ENCODE measurements at regions not wholly inside any gene's neighbourhood (a gene's known extent, or its start where the extent isn't known, plus 50 kb on each side); places are given as distances from the start of the nearest gene placed in this dataset.

- no peaks in the 10 kb centered on the region for H3K27me3 Mint-ChIP-seq
- no peak overlapping the region for H3K4me3 Mint-ChIP-seq
- H3K9me3 Mint-ChIP-seq, result peaks cover 2% of the 10 kb centered on the region
- no peak for DNase-seq
- no peak overlapping the region for H3K27ac Mint-ChIP-seq
- H3K36me3 Mint-ChIP-seq, result no peaks in the 10 kb centered on the region
- H3K4me1 Mint-ChIP-seq, result no peaks in the 10 kb centered on the region
These were observed 581.6 kb downstream of the HAO1 start for GRCh38 chr20:7358670-7359069.

GRCh38 chr20:7359739-7360138 is 580.5 kb downstream of the HAO1 start:
- no peak for DNase-seq
- Mint-ChIP-seq H3K9me3 (peaks cover 7% of the 10 kb centered on the region), H3K36me3 (peaks cover 1% of the 10 kb centered on the region), H3K27me3 (no peaks in the 10 kb centered on the region), H3K27ac (no peak overlapping the region), H3K4me1 (no peaks in the 10 kb centered on the region), H3K4me3 (no peak overlapping the region)

GRCh38 chr20:7361321-7361720 is 578.9 kb downstream of the HAO1 start:
- H3K4me3 Mint-ChIP-seq, result no peak overlapping the region
- no peaks in the 10 kb centered on the region for H3K4me1 Mint-ChIP-seq
- no peaks in the 10 kb centered on the region for H3K27me3 Mint-ChIP-seq
- peaks cover 7% of the 10 kb centered on the region for H3K9me3 Mint-ChIP-seq
- no peak for DNase-seq
- peaks cover 1% of the 10 kb centered on the region for H3K36me3 Mint-ChIP-seq
- no peak overlapping the region for H3K27ac Mint-ChIP-seq

GRCh38 chr20:7361931-7362330 is 578.3 kb downstream of the HAO1 start:
- no peak for DNase-seq
- H3K4me1 Mint-ChIP-seq, result no peaks in the 10 kb centered on the region
- H3K27ac Mint-ChIP-seq, result no peak overlapping the region
- H3K36me3 Mint-ChIP-seq, result peaks cover 1% of the 10 kb centered on the region
- no peaks in the 10 kb centered on the region for H3K27me3 Mint-ChIP-seq
- H3K4me3 Mint-ChIP-seq, result no peak overlapping the region
- peaks cover 7% of the 10 kb centered on the region for H3K9me3 Mint-ChIP-seq

GRCh38 chr20:7362601-7363000 is 577.7 kb downstream of the HAO1 start:
- Mint-ChIP-seq H3K27ac (no peak overlapping the region), H3K4me1 (no peaks in the 10 kb centered on the region), H3K4me3 (no peak overlapping the region), H3K36me3 (peaks cover 1% of the 10 kb centered on the region), H3K27me3 (no peaks in the 10 kb centered on the region), H3K9me3 (peaks cover 7% of the 10 kb centered on the region)
- no peak for DNase-seq

GRCh38 chr20:7366189-7366588 is 574.1 kb downstream of the HAO1 start:
- Mint-ChIP-seq H3K9me3 (peaks cover 5% of the 10 kb centered on the region), H3K4me1 (no peaks in the 10 kb centered on the region), H3K4me3 (no peak overlapping the region), H3K27me3 (no peaks in the 10 kb centered on the region), H3K27ac (no peak overlapping the region), H3K36me3 (peaks cover 1% of the 10 kb centered on the region)
- DNase-seq, result no peak

GRCh38 chr20:7371518-7372163 is 568.6 kb downstream of the HAO1 start:
- no peaks in the 10 kb centered on the region for H3K36me3 Mint-ChIP-seq
- no peak for DNase-seq
- no peaks in the 10 kb centered on the region for H3K27me3 Mint-ChIP-seq
- H3K4me1 Mint-ChIP-seq, result no peaks in the 10 kb centered on the region
- no peaks in the 10 kb centered on the region for H3K9me3 Mint-ChIP-seq
- H3K27ac Mint-ChIP-seq, result no peak overlapping the region
- H3K4me3 Mint-ChIP-seq, result no peak overlapping the region

- no peak for DNase-seq
- H3K4me1 Mint-ChIP-seq, result no peaks in the 10 kb centered on the region
- no peaks in the 10 kb centered on the region for H3K27me3 Mint-ChIP-seq
- H3K9me3 Mint-ChIP-seq, result peaks cover 2% of the 10 kb centered on the region
- no peak overlapping the region for H3K27ac Mint-ChIP-seq
- H3K4me3 Mint-ChIP-seq, result no peak overlapping the region
- H3K36me3 Mint-ChIP-seq, result no peaks in the 10 kb centered on the region
These were observed 564.4 kb downstream of the HAO1 start for GRCh38 chr20:7375905-7376304.

- H3K4me3 Mint-ChIP-seq, result no peak overlapping the region
- no peak for DNase-seq
- H3K27me3 Mint-ChIP-seq, result no peaks in the 10 kb centered on the region
- H3K36me3 Mint-ChIP-seq, result no peaks in the 10 kb centered on the region
- H3K9me3 Mint-ChIP-seq, result peaks cover 2% of the 10 kb centered on the region
- H3K27ac Mint-ChIP-seq, result no peak overlapping the region
- H3K4me1 Mint-ChIP-seq, result no peaks in the 10 kb centered on the region
These were observed 561.2 kb downstream of the HAO1 start for GRCh38 chr20:7378864-7379605.

- no peak for DNase-seq
- H3K4me1 Mint-ChIP-seq, result no peaks in the 10 kb centered on the region
- no peak overlapping the region for H3K27ac Mint-ChIP-seq
- H3K9me3 Mint-ChIP-seq, result peaks cover 2% of the 10 kb centered on the region
- H3K4me3 Mint-ChIP-seq, result no peak overlapping the region
- H3K36me3 Mint-ChIP-seq, result no peaks in the 10 kb centered on the region
- H3K27me3 Mint-ChIP-seq, result no peaks in the 10 kb centered on the region
These were observed 560.5 kb downstream of the HAO1 start for GRCh38 chr20:7379621-7380220.

- H3K4me1 Mint-ChIP-seq, result no peaks in the 10 kb centered on the region
- no peaks in the 10 kb centered on the region for H3K27me3 Mint-ChIP-seq
- no peak overlapping the region for H3K27ac Mint-ChIP-seq
- no peaks in the 10 kb centered on the region for H3K36me3 Mint-ChIP-seq
- no peak overlapping the region for H3K4me3 Mint-ChIP-seq
- peaks cover 2% of the 10 kb centered on the region for H3K9me3 Mint-ChIP-seq
- no peak for DNase-seq
These were observed 557.0 kb downstream of the HAO1 start for GRCh38 chr20:7383216-7383615.

- Mint-ChIP-seq H3K4me1 (no peaks in the 10 kb centered on the region), H3K27me3 (no peaks in the 10 kb centered on the region), H3K36me3 (no peaks in the 10 kb centered on the region), H3K4me3 (no peak overlapping the region), H3K9me3 (no peaks in the 10 kb centered on the region), H3K27ac (no peak overlapping the region)
- no peak for DNase-seq
These were observed 552.5 kb downstream of the HAO1 start for GRCh38 chr20:7387638-7388193.

- no peaks in the 10 kb centered on the region for H3K36me3 Mint-ChIP-seq
- DNase-seq, result no peak
- H3K4me1 Mint-ChIP-seq, result no peaks in the 10 kb centered on the region
- H3K4me3 Mint-ChIP-seq, result no peak overlapping the region
- no peak overlapping the region for H3K27ac Mint-ChIP-seq
- H3K27me3 Mint-ChIP-seq, result no peaks in the 10 kb centered on the region
- H3K9me3 Mint-ChIP-seq, result no peaks in the 10 kb centered on the region
These were observed 551.0 kb downstream of the HAO1 start for GRCh38 chr20:7389216-7389615.

- Mint-ChIP-seq H3K9me3 (no peaks in the 10 kb centered on the region), H3K4me3 (no peak overlapping the region), H3K36me3 (no peaks in the 10 kb centered on the region), H3K27ac (no peak overlapping the region), H3K4me1 (no peaks in the 10 kb centered on the region), H3K27me3 (no peaks in the 10 kb centered on the region)
- DNase-seq, result no peak
These were observed 547.6 kb downstream of the HAO1 start for GRCh38 chr20:7392542-7393206.

GRCh38 chr20:7399114-7399513 is 541.1 kb downstream of the HAO1 start:
- no peaks in the 10 kb centered on the region for H3K36me3 Mint-ChIP-seq
- H3K4me3 Mint-ChIP-seq, result no peak overlapping the region
- H3K4me1 Mint-ChIP-seq, result no peaks in the 10 kb centered on the region
- H3K27me3 Mint-ChIP-seq, result peaks cover 4% of the 10 kb centered on the region
- no peak overlapping the region for H3K27ac Mint-ChIP-seq
- no peak for DNase-seq
- H3K9me3 Mint-ChIP-seq, result peaks cover 3% of the 10 kb centered on the region
